Stimulated activated CD4-positive, alpha-beta T cell treated with anti-CD3 and anti-CD28 coated beads, Interleukin-4, amount 100 ng/mL, for 1 hour (primary cell): ENCODE measurements at regions not wholly inside any gene's neighbourhood (a gene's known extent, or its start where the extent isn't known, plus 50 kb on each side); places are given as distances from the start of the nearest gene placed in this dataset.

Experiments
- DNase-seq: peaks from one replicate; pipeline ENCODE4 v3.0.0-alpha.2; 2020

- DNase-seq: no peak
Measured at GRCh38 chr12:89945123-89945522, 236.5 kb upstream of the ATP2B1 start.

GRCh38 chr12:89943463-89943862 lies 234.8 kb upstream of the ATP2B1 start:
- no peak for DNase-seq

GRCh38 chr12:89941436-89941835 lies 232.8 kb upstream of the ATP2B1 start:
- no peak for DNase-seq

GRCh38 chr12:89939522-89940215 lies 231.0 kb upstream of the ATP2B1 start:
- DNase-seq: no peak

GRCh38 chr12:89936631-89937030 lies 228.0 kb upstream of the ATP2B1 start:
- no peak for DNase-seq

- no peak for DNase-seq
Measured at GRCh38 chr12:89935850-89936249, 227.2 kb upstream of the ATP2B1 start.

GRCh38 chr12:89933911-89934310 lies 225.3 kb upstream of the ATP2B1 start:
- DNase-seq: no peak

GRCh38 chr12:89932954-89933353 lies 224.3 kb upstream of the ATP2B1 start:
- no peak for DNase-seq

- DNase-seq: no peak
Measured at GRCh38 chr12:89928467-89928866, 219.8 kb upstream of the ATP2B1 start.

- no peak for DNase-seq
Measured at GRCh38 chr12:89927226-89927698, 218.6 kb upstream of the ATP2B1 start.

GRCh38 chr12:89924191-89924590 lies 215.6 kb upstream of the ATP2B1 start:
- DNase-seq: no peak

- DNase-seq: no peak
Measured at GRCh38 chr12:89923091-89923490, 214.5 kb upstream of the ATP2B1 start.

- DNase-seq: no peak
Measured at GRCh38 chr12:89920866-89921265, 212.2 kb upstream of the ATP2B1 start.

GRCh38 chr12:89919241-89919906 lies 210.7 kb upstream of the ATP2B1 start:
- no peak for DNase-seq

GRCh38 chr12:89918172-89918846 lies 209.7 kb upstream of the ATP2B1 start:
- no peak for DNase-seq

GRCh38 chr12:89909753-89910152 lies 201.1 kb upstream of the ATP2B1 start:
- DNase-seq: no peak

GRCh38 chr12:89907659-89908058 lies 199.0 kb upstream of the ATP2B1 start:
- no peak for DNase-seq

GRCh38 chr12:89906824-89907223 lies 198.2 kb upstream of the ATP2B1 start:
- DNase-seq: no peak

- no peak for DNase-seq
Measured at GRCh38 chr12:89906178-89906577, 197.5 kb upstream of the ATP2B1 start.

- no peak for DNase-seq
Measured at GRCh38 chr12:89901906-89902642, 193.4 kb upstream of the ATP2B1 start.

- no peak for DNase-seq
Measured at GRCh38 chr12:89901319-89901718, 192.7 kb upstream of the ATP2B1 start.

GRCh38 chr12:89899651-89900050 lies 191.0 kb upstream of the ATP2B1 start:
- no peak for DNase-seq

- no peak for DNase-seq
Measured at GRCh38 chr12:89895591-89895990, 187.0 kb upstream of the ATP2B1 start.
